Peyer's patch (tissue), 4 donors: ENCODE measurements at regions not wholly inside any gene's neighbourhood (a gene's known extent, or its start where the extent isn't known, plus 50 kb on each side); places are given as distances from the start of the nearest gene placed in this dataset.
"Not testable (repeated sequence)": the region's sequence is repeated elsewhere in the genome, so short reads cannot be mapped to it uniquely, and the experiment has no call there.

ENCODE experiments used
- DNase-seq, 3 donors: peaks; one replicate each; pipeline ENCODE4 v3.0.0-alpha.2; 2017 to 2019
- H3K27ac ChIP-seq, 4 donors: fragments of 200-600 bp; sonication (generic); one replicate each; pipeline ENCODE4 v1.5.1; 2016 to 2019
- H3K27me3 ChIP-seq, 2 donors: fragments of 200-600 bp; sonication (generic); one replicate each; pipeline ENCODE4 v1.5.1; 2019
- H3K36me3 ChIP-seq, 3 donors: fragments of 200-600 bp; sonication (generic); one replicate each; pipeline ENCODE4 v1.5.1; 2016 to 2019
- H3K4me1 ChIP-seq, 4 donors: fragments of 200-600 bp; sonication (generic); one replicate each; pipeline ENCODE4 v1.5.1; 2016 to 2019
- H3K4me3 ChIP-seq, 4 donors: fragments of 200-600 bp; sonication (generic); 1 replicate in 3 of 4; 2 replicates in 1 of 4; pipeline ENCODE4 v1.5.1; 2016 to 2019; ENCODE audit warnings: mild to moderate bottlenecking in 1 of 4
- H3K9me3 ChIP-seq, 4 donors: fragments of 200-600 bp; sonication (generic); one replicate each; pipeline ENCODE4 v1.5.1; 2016 to 2019; ENCODE audit warnings: mild to moderate bottlenecking in 1 of 4
- POLR2A ChIP-seq, 2 donors: fragments of 450-650 bp; IDR thresholded peaks; one replicate each; pipeline ENCODE4 v1.5.1; 2017; ENCODE audit warnings: antibody characterized with exemption in 2 of 2, mild to moderate bottlenecking in 2 of 2, moderate library complexity in 2 of 2
- TF ChIP-seq, protein P1 (sequence below), 6 experiments: fragments of 450-650 bp in 4 of 6; fragments of 200-600 bp in 2 of 6; sonication (generic) in 1 of 6; IDR thresholded peaks; one replicate each; pipeline ENCODE4 v1.5.1; 2017 to 2019; ENCODE audit warnings: antibody characterized with exemption in 6 of 6, mild to moderate bottlenecking in 3 of 6, moderate library complexity in 1 of 6

DNA sequence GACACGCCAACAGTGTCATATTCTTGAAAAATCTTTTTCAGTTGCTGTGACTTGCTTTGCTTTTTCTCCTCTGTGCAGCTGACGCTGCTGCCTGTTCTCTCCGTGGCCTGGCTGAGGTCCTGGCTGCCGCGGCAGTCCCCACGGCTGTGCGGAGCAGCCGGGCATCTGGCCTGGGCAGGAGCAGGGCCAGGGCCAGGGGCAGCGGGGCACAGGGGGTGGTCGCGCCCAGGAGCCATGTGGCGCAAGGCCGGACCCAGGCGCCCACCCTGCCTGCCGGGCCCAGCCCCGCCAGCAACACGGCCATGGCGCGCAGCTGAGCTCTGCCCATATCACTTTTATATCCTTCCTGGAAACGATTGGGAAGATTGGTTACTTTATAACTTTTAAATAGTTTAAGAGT is 109.4 kb upstream of the ACBD5 start:
- TF ChIP-seq POLR2A (IDR thresholded peaks at IDR 0.05), result no peak
- TF ChIP-seq, protein P1, sequence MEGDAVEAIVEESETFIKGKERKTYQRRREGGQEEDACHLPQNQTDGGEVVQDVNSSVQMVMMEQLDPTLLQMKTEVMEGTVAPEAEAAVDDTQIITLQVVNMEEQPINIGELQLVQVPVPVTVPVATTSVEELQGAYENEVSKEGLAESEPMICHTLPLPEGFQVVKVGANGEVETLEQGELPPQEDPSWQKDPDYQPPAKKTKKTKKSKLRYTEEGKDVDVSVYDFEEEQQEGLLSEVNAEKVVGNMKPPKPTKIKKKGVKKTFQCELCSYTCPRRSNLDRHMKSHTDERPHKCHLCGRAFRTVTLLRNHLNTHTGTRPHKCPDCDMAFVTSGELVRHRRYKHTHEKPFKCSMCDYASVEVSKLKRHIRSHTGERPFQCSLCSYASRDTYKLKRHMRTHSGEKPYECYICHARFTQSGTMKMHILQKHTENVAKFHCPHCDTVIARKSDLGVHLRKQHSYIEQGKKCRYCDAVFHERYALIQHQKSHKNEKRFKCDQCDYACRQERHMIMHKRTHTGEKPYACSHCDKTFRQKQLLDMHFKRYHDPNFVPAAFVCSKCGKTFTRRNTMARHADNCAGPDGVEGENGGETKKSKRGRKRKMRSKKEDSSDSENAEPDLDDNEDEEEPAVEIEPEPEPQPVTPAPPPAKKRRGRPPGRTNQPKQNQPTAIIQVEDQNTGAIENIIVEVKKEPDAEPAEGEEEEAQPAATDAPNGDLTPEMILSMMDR (IDR thresholded peaks at IDR 0.05), result no peak
- no peak overlapping the region for H3K27ac ChIP-seq
- no peaks in the 10 kb centered on the region for H3K4me1 ChIP-seq
- H3K27me3 ChIP-seq, result no peaks in the 10 kb centered on the region
- no peak for DNase-seq
- H3K9me3 ChIP-seq, result no peaks in the 10 kb centered on the region
- H3K36me3 ChIP-seq, result no peaks in the 10 kb centered on the region
- no peak overlapping the region for H3K4me3 ChIP-seq

DNA sequence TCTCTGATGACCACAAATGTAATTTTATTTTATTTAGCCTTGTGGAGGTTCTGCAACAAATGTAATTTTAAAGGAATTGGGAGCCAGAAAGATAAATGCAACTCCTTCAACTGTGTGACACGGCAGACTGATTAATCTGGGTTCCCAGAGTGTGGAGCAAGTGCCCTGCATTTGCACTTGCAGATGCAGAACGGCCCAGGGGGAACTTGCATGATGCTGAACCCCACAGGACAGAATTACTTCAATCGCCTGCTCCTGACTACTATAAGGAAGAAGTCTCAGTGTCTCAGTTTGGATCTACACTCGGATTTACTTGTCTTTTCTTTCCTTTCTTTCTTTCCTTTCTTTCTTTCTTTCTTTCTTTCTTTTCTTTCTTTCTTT is 107.2 kb upstream of the ACBD5 start:
- DNase-seq, H3K27me3 ChIP-seq, H3K4me1 ChIP-seq, H3K36me3 ChIP-seq, H3K9me3 ChIP-seq, H3K27ac ChIP-seq, H3K4me3 ChIP-seq: not testable (repeated sequence)

DNA sequence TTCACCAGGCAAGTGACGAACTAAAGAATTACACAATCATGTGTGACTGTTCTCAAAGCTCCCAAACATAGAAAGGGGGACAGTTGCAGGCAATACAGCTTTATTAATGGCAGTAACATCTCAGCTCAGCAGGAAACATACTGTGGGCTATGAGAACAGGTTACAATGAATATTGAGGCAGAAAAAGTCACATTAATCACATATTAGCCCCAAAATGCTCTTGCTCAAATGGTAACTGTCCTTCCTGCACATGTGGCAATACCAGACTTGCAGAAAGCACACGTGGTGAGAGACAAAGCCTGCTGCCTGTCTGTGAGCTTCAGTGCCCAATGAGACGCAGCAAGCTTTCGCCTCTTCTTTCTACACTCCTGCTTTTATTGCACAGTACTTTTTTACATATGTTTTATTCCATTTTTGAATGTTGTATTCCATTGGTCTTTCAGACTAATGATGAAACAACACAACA is 104.9 kb upstream of the ACBD5 start:
- H3K4me3 ChIP-seq, result no peak overlapping the region
- DNase-seq, result no peak
- no peaks in the 10 kb centered on the region for H3K4me1 ChIP-seq
- no peak for TF ChIP-seq POLR2A (IDR thresholded peaks at IDR 0.05)
- TF ChIP-seq, protein P1 (IDR thresholded peaks at IDR 0.05), result no peak
- no peaks in the 10 kb centered on the region for H3K27me3 ChIP-seq
- no peaks in the 10 kb centered on the region for H3K36me3 ChIP-seq
- no peak overlapping the region for H3K27ac ChIP-seq
- H3K9me3 ChIP-seq, result no peaks in the 10 kb centered on the region

DNA sequence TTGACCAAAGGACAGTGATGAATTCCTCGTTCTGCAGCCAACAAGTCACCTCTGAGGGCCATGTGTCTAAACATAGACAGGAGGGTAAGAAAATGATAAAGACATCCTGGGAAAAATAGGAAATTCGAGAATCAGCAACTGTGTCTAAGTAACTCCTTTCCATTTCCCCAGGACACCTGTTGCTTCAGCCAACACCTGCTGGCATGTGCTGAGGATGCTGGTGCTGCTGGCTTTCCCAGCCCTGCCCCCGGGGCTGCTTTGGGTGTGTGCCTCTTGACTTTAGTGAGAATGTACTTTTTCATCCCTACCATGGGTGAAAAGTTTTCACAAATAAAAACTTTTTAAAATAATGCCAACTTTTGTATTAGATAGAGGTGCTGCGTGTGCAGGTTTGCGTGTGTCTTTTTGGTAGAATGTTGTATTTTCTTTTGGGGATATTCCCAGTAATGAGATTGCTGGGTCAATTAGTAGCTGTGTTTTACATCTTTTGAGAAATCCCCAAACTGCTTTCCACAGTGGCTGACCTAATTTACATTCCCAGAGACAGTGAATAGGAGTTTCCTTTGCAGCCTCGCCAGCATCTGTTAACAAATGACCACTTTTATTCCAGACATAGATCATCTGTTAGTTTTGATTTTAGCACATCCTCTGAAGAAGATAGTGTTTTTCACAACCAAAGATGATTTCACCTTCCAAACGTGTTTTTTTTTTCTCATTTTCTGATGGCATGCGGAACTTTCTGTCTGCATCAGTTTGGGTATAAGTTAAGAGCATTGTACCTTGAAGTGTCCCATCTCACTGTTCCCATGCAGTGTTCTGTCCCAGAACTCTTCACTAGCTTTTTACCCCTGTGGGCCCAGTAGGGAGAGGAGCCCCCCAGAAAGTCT is 104.2 kb upstream of the ACBD5 start:
- no peak for DNase-seq
- TF ChIP-seq POLR2A (IDR thresholded peaks at IDR 0.05), result no peak
- TF ChIP-seq, protein P1 (IDR thresholded peaks at IDR 0.05), result no peak

DNA sequence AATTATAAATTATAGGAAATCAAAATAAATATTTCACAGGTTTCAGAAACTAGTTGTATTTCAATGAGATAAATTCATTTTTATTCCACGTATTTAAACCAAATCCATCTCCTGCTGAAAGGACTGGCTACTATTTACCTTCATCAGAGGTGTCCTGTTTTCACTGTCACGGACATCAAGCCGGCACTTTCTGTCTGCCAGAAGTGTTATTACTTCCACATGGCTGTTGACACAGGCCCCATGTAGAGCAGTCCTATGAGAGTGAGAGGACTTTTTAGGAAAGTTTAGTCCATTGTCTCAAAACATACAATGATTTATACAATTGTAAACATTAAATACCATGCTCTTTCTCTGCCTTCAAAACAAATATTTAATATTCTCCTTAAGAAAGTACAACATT is 100.4 kb upstream of the ACBD5 start:
- no peak overlapping the region for H3K27ac ChIP-seq
- no peak overlapping the region for H3K4me3 ChIP-seq
- H3K27me3 ChIP-seq, result no peaks in the 10 kb centered on the region
- no peak for DNase-seq
- H3K36me3 ChIP-seq, result no peaks in the 10 kb centered on the region
- no peaks in the 10 kb centered on the region for H3K9me3 ChIP-seq
- TF ChIP-seq, protein P1 (IDR thresholded peaks at IDR 0.05), result no peak
- no peak for TF ChIP-seq POLR2A (IDR thresholded peaks at IDR 0.05)
- H3K4me1 ChIP-seq, result no peaks in the 10 kb centered on the region

More for the DNA sequence above, 104.2 kb upstream of the ACBD5 start:
- Histone ChIP-seq H3K4me3 (no peak overlapping the region), H3K4me1 (no peaks in the 10 kb centered on the region), H3K27ac (no peak overlapping the region), H3K9me3 (no peaks in the 10 kb centered on the region), H3K36me3 (no peaks in the 10 kb centered on the region), H3K27me3 (no peaks in the 10 kb centered on the region)

DNA sequence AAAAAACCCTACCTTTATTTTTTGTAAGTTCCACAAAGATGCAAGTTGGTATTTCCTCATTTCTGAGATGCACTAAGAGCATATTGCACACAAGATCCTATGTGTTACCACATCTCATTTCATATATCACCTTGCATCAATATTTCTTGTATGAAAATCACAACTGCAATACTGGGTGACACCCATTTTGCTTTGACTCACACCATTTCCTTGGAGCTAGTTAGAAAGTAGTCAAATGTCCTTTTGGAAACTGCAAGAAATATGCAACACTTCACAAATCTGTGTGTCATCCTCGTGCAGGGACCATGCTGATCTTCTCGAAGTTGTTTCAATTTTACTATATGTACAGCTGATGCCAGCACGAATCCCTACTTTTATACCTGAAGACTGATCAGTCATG is 94.6 kb upstream of the ACBD5 start:
- not testable (repeated sequence) for H3K4me1 ChIP-seq, H3K27me3 ChIP-seq, H3K4me3 ChIP-seq, DNase-seq, H3K9me3 ChIP-seq, H3K36me3 ChIP-seq, H3K27ac ChIP-seq
